Neural crest cell (in vitro differentiated cells): ENCODE measurements at regions not wholly inside any gene's neighbourhood (a gene's known extent, or its start where the extent isn't known, plus 50 kb on each side); places are given as distances from the start of the nearest gene placed in this dataset.
A peak's percentile ranks its signal among the peaks of the same experiment; 100 is the strongest.
"Not testable (repeated sequence)": the region's sequence is repeated elsewhere in the genome, so short reads cannot be mapped to it uniquely, and the experiment has no call there.

Source experiments
- DNase-seq: peaks from one replicate; pipeline ENCODE4 v3.0.0; 2021; ENCODE audit warnings: low read depth, mixed read lengths, low spot score
- H3K27ac Mint-ChIP-seq: one replicate; pipeline ENCODE4 v1.8.0; 2021; ENCODE audit warnings: mild to moderate bottlenecking, mixed read lengths; ENCODE audit not compliant: unreplicated experiment
- H3K27me3 Mint-ChIP-seq: 2 replicates; pipeline ENCODE4 v1.8.0; 2021; ENCODE audit warnings: low read depth, mild to moderate bottlenecking, mixed read lengths
- H3K36me3 Mint-ChIP-seq: 2 replicates; pipeline ENCODE4 v1.8.0; 2021; ENCODE audit warnings: low read depth, mild to moderate bottlenecking, mixed read lengths
- H3K4me1 Mint-ChIP-seq: 2 replicates; pipeline ENCODE4 v1.8.0; 2021; ENCODE audit warnings: mixed read lengths
- H3K4me3 Mint-ChIP-seq: one replicate; pipeline ENCODE4 v1.8.0; 2021; ENCODE audit warnings: mild to moderate bottlenecking, mixed read lengths
- H3K9me3 Mint-ChIP-seq: 2 replicates; pipeline ENCODE4 v1.8.0; 2021; ENCODE audit warnings: mixed read lengths
- TF ChIP-seq, protein P1 (sequence below): fragments of 200-600 bp; sonication (generic); conservative IDR thresholded peaks from 2 replicates; pipeline ENCODE4 v1.5.0; 2021; ENCODE audit warnings: antibody characterized with exemption, mild to moderate bottlenecking

GRCh38 chr4:130760246-130760645, 1664.3 kb downstream of the C4orf33 start:
- Mint-ChIP-seq H3K27me3 (no peaks in the 10 kb centered on the region), H3K36me3 (no peaks in the 10 kb centered on the region), H3K27ac (no peak overlapping the region), H3K4me1 (no peaks in the 10 kb centered on the region), H3K4me3 (no peak overlapping the region), H3K9me3 (peaks cover 3% of the 10 kb centered on the region)
- DNase-seq = no peak
- TF ChIP-seq, protein P1, sequence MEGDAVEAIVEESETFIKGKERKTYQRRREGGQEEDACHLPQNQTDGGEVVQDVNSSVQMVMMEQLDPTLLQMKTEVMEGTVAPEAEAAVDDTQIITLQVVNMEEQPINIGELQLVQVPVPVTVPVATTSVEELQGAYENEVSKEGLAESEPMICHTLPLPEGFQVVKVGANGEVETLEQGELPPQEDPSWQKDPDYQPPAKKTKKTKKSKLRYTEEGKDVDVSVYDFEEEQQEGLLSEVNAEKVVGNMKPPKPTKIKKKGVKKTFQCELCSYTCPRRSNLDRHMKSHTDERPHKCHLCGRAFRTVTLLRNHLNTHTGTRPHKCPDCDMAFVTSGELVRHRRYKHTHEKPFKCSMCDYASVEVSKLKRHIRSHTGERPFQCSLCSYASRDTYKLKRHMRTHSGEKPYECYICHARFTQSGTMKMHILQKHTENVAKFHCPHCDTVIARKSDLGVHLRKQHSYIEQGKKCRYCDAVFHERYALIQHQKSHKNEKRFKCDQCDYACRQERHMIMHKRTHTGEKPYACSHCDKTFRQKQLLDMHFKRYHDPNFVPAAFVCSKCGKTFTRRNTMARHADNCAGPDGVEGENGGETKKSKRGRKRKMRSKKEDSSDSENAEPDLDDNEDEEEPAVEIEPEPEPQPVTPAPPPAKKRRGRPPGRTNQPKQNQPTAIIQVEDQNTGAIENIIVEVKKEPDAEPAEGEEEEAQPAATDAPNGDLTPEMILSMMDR = no peak

- not testable (repeated sequence) for H3K4me1 Mint-ChIP-seq, H3K9me3 Mint-ChIP-seq, DNase-seq, H3K36me3 Mint-ChIP-seq, H3K4me3 Mint-ChIP-seq, H3K27me3 Mint-ChIP-seq, H3K27ac Mint-ChIP-seq
Measured at GRCh38 chr4:130767384-130767783, 1671.4 kb downstream of the C4orf33 start.

GRCh38 chr4:130772966-130773365, 1677.0 kb downstream of the C4orf33 start:
- not testable (repeated sequence) for H3K4me1 Mint-ChIP-seq, H3K9me3 Mint-ChIP-seq, H3K27me3 Mint-ChIP-seq, H3K36me3 Mint-ChIP-seq, DNase-seq, H3K27ac Mint-ChIP-seq, H3K4me3 Mint-ChIP-seq

DNA sequence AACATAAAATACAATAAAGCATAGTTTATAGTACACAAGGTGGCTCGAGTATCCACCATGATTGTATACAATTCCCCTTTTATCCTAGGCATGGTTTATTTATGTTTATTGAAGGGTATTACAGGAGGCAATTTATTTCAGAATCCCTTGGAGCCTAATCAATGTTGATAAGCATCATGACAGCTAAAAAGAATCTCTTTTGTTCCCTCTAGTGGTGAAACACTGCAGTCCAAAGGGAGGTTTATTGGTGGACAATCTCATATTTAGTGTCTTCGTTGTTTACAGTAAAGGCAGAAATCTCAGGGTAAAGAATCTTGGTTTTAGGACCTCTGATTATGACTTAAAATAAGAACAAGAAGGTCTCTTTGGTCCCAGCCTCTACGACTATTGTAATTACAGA, 1712.5 kb downstream of the C4orf33 start:
- no peak for DNase-seq
- Mint-ChIP-seq H3K27me3 (no peaks in the 10 kb centered on the region), H3K9me3 (no peaks in the 10 kb centered on the region), H3K27ac (no peak overlapping the region), H3K4me3 (no peak overlapping the region), H3K4me1 (no peaks in the 10 kb centered on the region), H3K36me3 (no peaks in the 10 kb centered on the region)
- TF ChIP-seq, protein P1 = peak; percentile 72

DNA sequence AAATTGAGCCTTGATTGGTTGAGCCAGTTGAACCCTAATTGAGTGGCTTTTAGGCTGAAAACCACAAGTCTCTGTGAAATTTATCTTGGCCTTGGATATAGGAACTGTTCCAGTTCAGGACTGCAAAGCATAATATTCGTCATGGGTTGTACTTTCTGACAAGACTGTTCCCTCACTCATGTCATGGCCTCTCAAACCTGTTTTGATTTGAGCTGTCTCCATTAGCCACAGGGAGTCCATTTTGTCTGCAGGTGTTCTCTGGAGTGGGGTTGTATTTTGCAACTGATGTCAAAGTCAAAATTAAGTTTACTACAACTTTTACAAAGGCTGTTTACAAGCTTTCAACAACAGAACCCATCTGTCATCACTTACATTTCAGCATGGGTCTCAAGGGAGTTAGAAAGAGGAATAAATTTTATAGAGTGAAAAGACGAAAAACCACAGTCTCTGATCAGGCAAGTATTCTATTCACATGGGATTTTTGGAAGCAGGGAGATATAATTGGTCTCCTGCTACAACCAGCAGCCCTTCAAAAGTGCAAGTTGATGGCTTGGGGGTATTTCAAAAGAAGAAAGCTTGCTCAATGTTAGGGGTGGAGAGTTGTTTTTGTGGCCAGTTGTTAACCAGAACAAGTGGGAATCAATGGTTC, 1716.3 kb downstream of the C4orf33 start:
- no peaks in the 10 kb centered on the region for H3K36me3 Mint-ChIP-seq
- TF ChIP-seq, protein P1 = no peak
- H3K4me1 Mint-ChIP-seq = no peaks in the 10 kb centered on the region
- no peak for DNase-seq
- H3K4me3 Mint-ChIP-seq = no peak overlapping the region
- H3K27me3 Mint-ChIP-seq = no peaks in the 10 kb centered on the region
- H3K27ac Mint-ChIP-seq = no peak overlapping the region
- H3K9me3 Mint-ChIP-seq = peaks cover 8% of the 10 kb centered on the region

GRCh38 chr4:130814896-130815295, 1718.9 kb downstream of the C4orf33 start:
- no peaks in the 10 kb centered on the region for H3K27me3 Mint-ChIP-seq
- TF ChIP-seq, protein P1 = no peak
- no peaks in the 10 kb centered on the region for H3K4me1 Mint-ChIP-seq

More at GRCh38 chr4:130814896-130815295, 1718.9 kb downstream of the C4orf33 start:
- DNase-seq = no peak
- Mint-ChIP-seq H3K27ac (no peak overlapping the region), H3K36me3 (no peaks in the 10 kb centered on the region), H3K9me3 (peaks cover 8% of the 10 kb centered on the region), H3K4me3 (no peak overlapping the region)
